Body of pancreas (tissue), 4 donors: ENCODE measurements at regions not wholly inside any gene's neighbourhood (a gene's known extent, or its start where the extent isn't known, plus 50 kb on each side); places are given as distances from the start of the nearest gene placed in this dataset.
"Not testable (repeated sequence)": the region's sequence is repeated elsewhere in the genome, so short reads cannot be mapped to it uniquely, and the experiment has no call there.

ENCODE experiments used
- ATAC-seq: fragments of 150-250 bp; one replicate; pipeline ENCODE4 v1.9.1; 2016
- DNase-seq, 4 donors: peaks; one replicate each; pipeline ENCODE4 v3.0.0-alpha.2; 2019
- H3K27ac ChIP-seq, 4 donors: fragments of 200-600 bp; sonication (generic); 1 replicate in 3 of 4; 2 replicates in 1 of 4; pipeline versions ENCODE4 v1.5.1 to v1.6.1; 2016 to 2019; ENCODE audit warnings: mild to moderate bottlenecking in 1 of 4, mixed read lengths in 1 of 4, moderate library complexity in 1 of 4
- H3K27me3 ChIP-seq, 2 donors: fragments of 200-600 bp; sonication (generic); one replicate each; pipeline ENCODE4 v1.6.0; 2016; ENCODE audit warnings: mild to moderate bottlenecking in 1 of 2
- H3K36me3 ChIP-seq, 2 donors: fragments of 200-600 bp; sonication (generic); replicated peaks in 1 of 2; 2 replicates each; pipeline ENCODE4 v1.5.1; 2016; ENCODE audit warnings: low read depth in 2 of 2; ENCODE audit not compliant: insufficient read depth in 1 of 2
- H3K4me1 ChIP-seq: fragments of 200-600 bp; sonication (generic); one replicate; pipeline ENCODE4 v1.6.0; 2016
- H3K4me3 ChIP-seq, 2 donors: fragments of 200-600 bp; sonication (generic); 1 replicate in 1 of 2; 2 replicates in 1 of 2; pipeline ENCODE4 v1.5.1; 2016 to 2019
- H3K9me3 ChIP-seq, 3 donors: fragments of 200-600 bp; sonication (generic); 1 replicate in 2 of 3; 2 replicates in 1 of 3; pipeline ENCODE4 v1.5.1; 2016
- POLR2A ChIP-seq, 3 donors: fragments of 450-650 bp; IDR thresholded peaks; one replicate each; pipeline ENCODE4 v1.6.1; 2016; ENCODE audit warnings: antibody characterized with exemption in 3 of 3, mild to moderate bottlenecking in 2 of 3
- WGBS, 2 donors: methylation state at CpG; one replicate each; pipeline ENCODE4 v1.1.5; 2017; 5-methylcytosine and 5-hydroxymethylcytosine counted together
- intact Hi-C: fragments of 100-400 bp; cut with DNase I; formaldehyde crosslinking; loops from one replicate; pipeline ENCODE4 v1.15.1; 2023
- TF ChIP-seq, protein P1 (sequence below), 7 experiments: fragments of 450-650 bp in 4 of 7; fragments of 200-600 bp in 3 of 7; sonication (generic) in 3 of 7; IDR thresholded peaks; one replicate each; pipeline ENCODE4 v1.5.1; 2016 to 2019; ENCODE audit warnings: antibody characterized with exemption in 7 of 7

DNA sequence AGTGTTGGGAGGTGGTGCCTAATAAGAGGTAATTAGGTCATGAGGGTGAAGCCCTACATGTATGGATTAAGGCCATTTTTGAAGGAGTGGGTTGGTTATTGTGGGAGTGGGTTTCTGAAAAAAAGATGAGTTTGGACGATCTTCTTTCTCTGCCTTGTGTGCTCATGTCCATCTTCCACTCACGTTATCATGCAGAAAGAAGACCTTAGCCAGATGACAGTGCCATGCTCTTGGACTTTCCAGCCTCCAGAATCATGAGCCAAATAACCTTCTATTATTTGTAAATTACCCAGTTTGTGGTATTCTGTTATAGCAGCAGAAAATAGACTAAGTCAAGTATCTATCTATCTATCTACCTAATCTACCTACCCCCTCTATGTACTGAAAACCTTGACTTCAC lies 71.9 kb downstream of the SDR9C7 start:
- no peak overlapping the region for H3K4me3 ChIP-seq
- H3K36me3 ChIP-seq: no peaks in the 10 kb centered on the region
- H3K4me1 ChIP-seq: no peaks in the 10 kb centered on the region
- 32 to 45% methylated on average over 2 of the region's 2 CpGs for WGBS, 2 donors
- peaks cover 0 to 29% (median 2%) of the 10 kb centered on the region in 3 donors for H3K9me3 ChIP-seq
- no peak for TF ChIP-seq POLR2A (IDR thresholded peaks at IDR 0.05)
- TF ChIP-seq, protein P1, sequence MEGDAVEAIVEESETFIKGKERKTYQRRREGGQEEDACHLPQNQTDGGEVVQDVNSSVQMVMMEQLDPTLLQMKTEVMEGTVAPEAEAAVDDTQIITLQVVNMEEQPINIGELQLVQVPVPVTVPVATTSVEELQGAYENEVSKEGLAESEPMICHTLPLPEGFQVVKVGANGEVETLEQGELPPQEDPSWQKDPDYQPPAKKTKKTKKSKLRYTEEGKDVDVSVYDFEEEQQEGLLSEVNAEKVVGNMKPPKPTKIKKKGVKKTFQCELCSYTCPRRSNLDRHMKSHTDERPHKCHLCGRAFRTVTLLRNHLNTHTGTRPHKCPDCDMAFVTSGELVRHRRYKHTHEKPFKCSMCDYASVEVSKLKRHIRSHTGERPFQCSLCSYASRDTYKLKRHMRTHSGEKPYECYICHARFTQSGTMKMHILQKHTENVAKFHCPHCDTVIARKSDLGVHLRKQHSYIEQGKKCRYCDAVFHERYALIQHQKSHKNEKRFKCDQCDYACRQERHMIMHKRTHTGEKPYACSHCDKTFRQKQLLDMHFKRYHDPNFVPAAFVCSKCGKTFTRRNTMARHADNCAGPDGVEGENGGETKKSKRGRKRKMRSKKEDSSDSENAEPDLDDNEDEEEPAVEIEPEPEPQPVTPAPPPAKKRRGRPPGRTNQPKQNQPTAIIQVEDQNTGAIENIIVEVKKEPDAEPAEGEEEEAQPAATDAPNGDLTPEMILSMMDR (IDR thresholded peaks at IDR 0.05): no peak
- intact Hi-C loops: no loop called here
- H3K27me3 ChIP-seq: no peaks in the 10 kb centered on the region
- no peak for ATAC-seq
- H3K27ac ChIP-seq: no peak overlapping the region
- no peak for DNase-seq

GRCh38 chr12:56853392-56853978 lies 80.7 kb downstream of the SDR9C7 start:
- H3K4me1 ChIP-seq, H3K27ac ChIP-seq, H3K36me3 ChIP-seq, intact Hi-C loops, DNase-seq, ATAC-seq, H3K9me3 ChIP-seq, H3K4me3 ChIP-seq, H3K27me3 ChIP-seq: not testable (repeated sequence)
- 68 to 79% methylated on average over 8 of the region's 8 CpGs for WGBS, 2 donors

GRCh38 chr12:56851462-56851861 lies 82.7 kb downstream of the SDR9C7 start:
- H3K9me3 ChIP-seq: peaks cover 0 to 7% (median 0%) of the 10 kb centered on the region in 3 donors
- TF ChIP-seq POLR2A (IDR thresholded peaks at IDR 0.05): no peak
- TF ChIP-seq, protein P1 (IDR thresholded peaks at IDR 0.05): no peak
- no peaks in the 10 kb centered on the region for H3K36me3 ChIP-seq
- 100% methylated on average over 1 of the region's 1 CpG for WGBS, 2 donors
- DNase-seq (no peak), ATAC-seq (no peak)
- no peaks in the 10 kb centered on the region for H3K27me3 ChIP-seq
- intact Hi-C loops: no loop called here
- H3K27ac ChIP-seq: no peak overlapping the region
- no peaks in the 10 kb centered on the region for H3K4me1 ChIP-seq
- no peak overlapping the region for H3K4me3 ChIP-seq

- no peaks in the 10 kb centered on the region for H3K4me1 ChIP-seq
- 60 to 73% methylated on average over 8 of the region's 8 CpGs for WGBS, 2 donors
- DNase-seq (no peak), ATAC-seq (no peak)
- no peaks in the 10 kb centered on the region for H3K36me3 ChIP-seq
- H3K9me3 ChIP-seq: no peaks in the 10 kb centered on the region
- H3K27me3 ChIP-seq: no peaks in the 10 kb centered on the region
- H3K4me3 ChIP-seq: no peak overlapping the region
- H3K27ac ChIP-seq: no peak overlapping the region
- intact Hi-C loops: no loop called here
- TF ChIP-seq POLR2A (IDR thresholded peaks at IDR 0.05): no peak
- TF ChIP-seq, protein P1 (IDR thresholded peaks at IDR 0.05): no peak
Observed at GRCh38 chr12:56840922-56841321, 77.8 kb downstream of the HSD17B6 start.

DNA sequence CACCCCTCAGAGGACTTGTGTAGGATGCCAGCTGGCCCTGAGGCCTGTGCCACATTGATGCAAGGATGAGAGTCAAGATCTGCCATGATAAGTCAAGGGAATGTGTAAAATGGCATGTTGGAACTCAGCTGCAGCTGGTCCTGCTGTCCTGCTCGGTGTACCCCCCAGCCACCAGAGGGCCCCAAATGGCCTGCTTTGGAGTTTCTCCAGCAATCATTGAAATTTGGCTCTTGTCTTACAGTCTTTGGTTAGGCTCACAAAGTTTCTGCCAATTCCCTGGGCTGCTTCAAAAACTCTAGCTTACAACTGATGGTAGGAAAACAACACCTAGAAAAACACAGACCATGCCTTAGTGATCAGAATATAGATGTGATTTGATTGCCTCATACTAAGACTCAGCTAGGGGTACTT lies 76.8 kb downstream of the HSD17B6 start:
- Histone ChIP-seq H3K27ac (no peak overlapping the region), H3K9me3 (no peaks in the 10 kb centered on the region), H3K4me1 (no peaks in the 10 kb centered on the region), H3K36me3 (no peaks in the 10 kb centered on the region), H3K4me3 (no peak overlapping the region), H3K27me3 (no peaks in the 10 kb centered on the region)
- intact Hi-C loops: no loop called here
- ATAC-seq: no peak
- 38 to 44% methylated on average over 1 of the region's 1 CpG for WGBS, 2 donors
- TF ChIP-seq POLR2A (IDR thresholded peaks at IDR 0.05): no peak
- TF ChIP-seq, protein P1 (IDR thresholded peaks at IDR 0.05): peak in 2 of 7 experiments; percentile 9 to 26
- peak in 2 of 4 donors; percentile 20 to 25 for DNase-seq
